ENCODE measurements at regions not wholly inside any gene's neighbourhood (a gene's known extent, or its start where the extent isn't known, plus 50 kb on each side); places are given as distances from the start of the nearest gene placed in this dataset.
"Not testable (repeated sequence)": the region's sequence is repeated elsewhere in the genome, so short reads cannot be mapped to it uniquely, and the experiment has no call there.

DNA sequence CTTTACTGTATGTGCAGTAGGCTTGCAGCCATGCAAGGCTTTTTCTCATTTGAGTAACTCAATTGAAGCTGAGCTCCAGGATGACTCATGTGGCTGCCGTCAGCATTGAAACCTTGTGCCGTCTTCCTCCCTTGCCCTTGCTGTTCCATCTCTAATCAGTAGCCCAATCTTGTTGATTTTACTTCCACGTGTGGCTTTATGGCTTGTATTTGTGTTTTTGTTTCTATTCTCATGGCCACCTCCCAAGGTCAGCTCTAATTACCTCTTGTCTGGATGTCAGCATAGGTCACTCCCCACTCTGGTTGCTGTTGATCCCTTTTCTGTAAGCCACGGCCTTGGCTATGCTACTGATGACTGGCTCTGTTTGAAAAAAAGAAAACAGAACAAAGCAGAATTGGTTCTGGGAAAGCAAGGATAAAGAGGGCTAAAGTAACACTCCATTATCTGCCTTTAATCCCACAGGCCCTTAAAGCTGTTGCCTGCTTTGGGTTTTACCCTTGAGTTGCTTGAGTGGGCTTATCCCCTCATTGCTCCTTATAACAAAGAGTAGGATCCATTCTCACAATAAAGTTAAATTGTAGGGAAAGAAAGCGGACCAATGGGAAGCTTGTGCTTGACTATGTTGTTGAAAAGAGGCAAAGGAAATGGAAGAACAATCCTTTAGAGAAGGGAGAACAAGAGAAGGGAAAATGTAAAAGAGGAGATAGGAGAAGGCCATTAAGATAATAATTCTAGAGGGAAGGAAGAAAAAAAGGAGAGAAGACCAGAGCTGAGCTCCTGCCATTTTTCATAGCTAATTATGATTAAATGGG is 173.9 kb upstream of the PGRMC2 start:
- no peak for DNase-seq (ENCODE audit: low read depth, low spot score)
- in situ Hi-C loops (cut with HindIII; ENCODE audit: low pct_unique_long_range_greater_than_20kb, low sequenced_read_pairs), result no loop called here

- no peak for DNase-seq (ENCODE audit: low read depth, low spot score)
- in situ Hi-C loops (cut with HindIII; ENCODE audit: low pct_unique_long_range_greater_than_20kb, low sequenced_read_pairs), result no loop called here
Measured at GRCh38 chr4:128459547-128459946, 171.9 kb upstream of the PGRMC2 start.

DNA sequence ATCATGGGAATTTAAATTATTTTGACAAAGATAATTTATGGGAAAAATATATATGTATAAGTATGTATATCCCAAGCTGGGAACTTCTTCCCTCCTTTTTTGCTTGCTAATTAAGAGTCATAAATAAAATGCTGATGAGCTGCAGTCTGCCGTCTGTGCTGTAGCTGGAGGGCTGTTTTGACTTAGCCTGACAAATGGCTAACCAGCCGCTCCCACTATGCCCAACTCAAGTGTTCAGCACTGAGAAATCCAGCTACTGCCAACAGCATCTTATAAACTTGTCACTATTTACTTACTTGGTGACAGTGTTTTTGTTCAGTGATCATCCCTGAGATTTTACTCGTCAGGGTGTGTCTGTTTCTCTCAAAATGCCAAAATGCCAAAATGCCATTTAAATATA is 171.2 kb upstream of the PGRMC2 start:
- in situ Hi-C loops (cut with HindIII; ENCODE audit: low pct_unique_long_range_greater_than_20kb, low sequenced_read_pairs), result no loop called here
- DNase-seq (ENCODE audit: low read depth, low spot score), result no peak

- in situ Hi-C loops (cut with HindIII; ENCODE audit: low pct_unique_long_range_greater_than_20kb, low sequenced_read_pairs), result no loop called here
- DNase-seq (ENCODE audit: low read depth, low spot score), result no peak
Measured at GRCh38 chr4:128457726-128458125, 170.1 kb upstream of the PGRMC2 start.

DNA sequence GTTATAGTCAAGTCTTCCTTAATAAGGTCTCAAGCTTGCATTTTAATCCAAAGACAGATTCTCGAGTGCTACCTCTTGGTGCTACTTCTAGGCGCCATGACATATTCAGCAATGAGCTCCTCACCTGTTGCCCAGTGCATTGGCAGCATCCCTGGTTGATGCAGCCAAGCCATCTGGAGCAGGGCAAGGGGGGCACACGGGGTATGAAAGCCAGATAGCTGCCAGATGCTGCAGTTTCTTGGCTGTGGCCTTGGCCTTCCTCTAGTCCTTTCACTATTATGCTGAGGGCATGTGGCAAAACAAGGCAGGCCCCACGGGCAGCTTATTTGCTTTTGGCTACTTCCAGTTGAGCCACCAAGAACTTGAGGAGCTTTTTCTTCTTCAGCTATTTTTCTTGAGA is 168.6 kb upstream of the PGRMC2 start:
- no peak for DNase-seq (ENCODE audit: low read depth, low spot score)
- in situ Hi-C loops (cut with HindIII; ENCODE audit: low pct_unique_long_range_greater_than_20kb, low sequenced_read_pairs), result no loop called here

DNA sequence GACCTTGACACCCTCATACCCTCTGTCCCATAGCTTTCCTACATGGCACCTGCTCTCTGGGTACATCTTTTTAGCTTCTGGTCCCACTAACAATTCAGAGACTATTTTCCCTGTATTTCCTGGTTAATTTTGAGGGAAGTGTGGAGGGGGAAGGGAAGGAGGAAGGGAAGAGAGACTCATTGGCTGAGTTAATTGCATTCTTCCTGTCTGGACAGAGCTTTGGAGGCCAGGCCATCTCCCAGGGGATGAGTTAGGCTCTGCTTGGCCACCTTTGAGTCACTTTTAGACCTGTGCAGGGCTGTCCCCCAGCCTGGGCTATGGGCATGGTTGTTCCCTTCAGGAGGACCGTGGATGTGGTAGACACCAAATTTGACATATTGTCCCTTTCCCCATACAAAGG is 167.9 kb upstream of the PGRMC2 start:
- no peak for DNase-seq (ENCODE audit: low read depth, low spot score)
- in situ Hi-C loops (cut with HindIII; ENCODE audit: low pct_unique_long_range_greater_than_20kb, low sequenced_read_pairs), result no loop called here

- in situ Hi-C loops (cut with HindIII; ENCODE audit: low pct_unique_long_range_greater_than_20kb, low sequenced_read_pairs), result no loop called here
Measured at GRCh38 chr4:128454881-128455280, 167.3 kb upstream of the PGRMC2 start.

GRCh38 chr4:128454281-128454871 is 166.8 kb upstream of the PGRMC2 start:
- in situ Hi-C loops (cut with HindIII; ENCODE audit: low pct_unique_long_range_greater_than_20kb, low sequenced_read_pairs), result no loop called here
- DNase-seq (ENCODE audit: low read depth, low spot score), result peak; percentile 84

More at GRCh38 chr4:128454881-128455280, 167.3 kb upstream of the PGRMC2 start:
- peak; percentile 2 for DNase-seq (ENCODE audit: low read depth, low spot score)

DNA sequence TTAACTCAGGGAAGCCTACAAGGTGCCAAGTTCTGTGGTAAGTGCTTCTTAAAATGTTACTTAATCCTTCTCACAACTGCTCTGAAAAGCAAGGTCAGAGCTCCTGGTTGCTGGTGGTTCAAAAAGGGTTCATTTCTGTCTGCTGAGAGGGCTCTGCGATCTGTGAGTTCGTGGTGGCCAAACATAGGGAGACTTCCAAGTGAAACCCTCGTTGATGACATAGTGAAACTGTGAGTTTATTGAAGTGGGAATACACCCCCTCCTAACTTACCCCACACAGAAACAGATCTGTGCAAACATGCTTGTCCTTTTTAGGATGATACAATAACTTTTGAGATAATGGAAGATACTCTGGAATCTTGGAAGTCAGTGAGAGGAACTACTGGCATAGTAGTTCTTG is 164.8 kb upstream of the PGRMC2 start:
- no peak for DNase-seq (ENCODE audit: low read depth, low spot score)

DNA sequence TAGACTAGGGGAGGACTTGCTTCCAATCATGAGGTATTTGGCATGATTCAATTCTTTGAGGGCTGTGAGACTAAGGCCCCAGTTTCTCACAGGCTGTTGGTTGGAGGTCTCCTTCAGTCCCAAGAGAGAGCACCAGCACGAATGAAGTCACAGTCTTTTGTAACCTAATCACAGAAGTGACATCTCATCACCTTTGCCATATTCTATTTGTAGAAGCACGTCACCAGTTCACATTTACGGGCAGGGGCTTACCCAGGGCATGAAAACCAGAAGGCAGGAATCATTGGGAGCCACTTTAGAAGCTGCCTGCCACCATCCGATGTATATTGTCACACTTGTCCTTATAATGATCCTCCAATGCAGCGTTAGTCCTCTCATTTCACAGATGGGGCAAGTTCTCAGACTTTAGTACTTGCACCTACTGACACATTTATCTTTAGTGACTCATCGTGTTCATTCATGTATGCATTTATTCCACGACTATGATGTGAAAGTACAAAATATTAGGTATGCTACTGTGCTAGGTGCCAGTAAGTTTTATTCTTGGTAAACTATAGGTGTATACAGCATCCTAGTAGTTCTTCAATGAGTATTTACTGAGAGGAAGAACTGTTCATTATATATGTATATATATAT is 163.8 kb upstream of the PGRMC2 start:
- in situ Hi-C loops (cut with HindIII; ENCODE audit: low pct_unique_long_range_greater_than_20kb, low sequenced_read_pairs), result no loop called here
- no peak for DNase-seq (ENCODE audit: low read depth, low spot score)

More for the DNA sequence above, 164.8 kb upstream of the PGRMC2 start:
- in situ Hi-C loops (cut with HindIII; ENCODE audit: low pct_unique_long_range_greater_than_20kb, low sequenced_read_pairs), result no loop called here

- in situ Hi-C loops (cut with HindIII; ENCODE audit: low pct_unique_long_range_greater_than_20kb, low sequenced_read_pairs), result no loop called here
- DNase-seq (ENCODE audit: low read depth, low spot score), result no peak
Measured at GRCh38 chr4:128450326-128451120, 162.9 kb upstream of the PGRMC2 start.

DNA sequence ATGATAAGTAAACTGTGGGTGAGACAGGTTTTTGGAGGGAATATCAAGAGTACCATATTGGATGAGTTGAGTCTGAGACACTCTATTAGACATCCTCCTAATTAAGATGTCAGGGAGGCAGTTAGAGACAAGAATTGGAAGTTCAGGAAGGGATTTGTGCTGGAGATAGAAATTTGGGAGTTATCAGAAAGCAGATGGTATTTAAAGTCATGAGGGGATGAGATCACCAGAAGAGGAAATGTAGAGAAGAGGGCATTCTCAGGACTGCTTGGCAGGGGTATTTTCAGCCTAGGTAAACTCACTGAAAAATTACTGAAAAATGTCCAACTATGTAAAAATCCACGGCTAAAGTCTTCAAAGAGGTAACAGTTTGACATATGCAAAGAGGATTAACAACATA is 161.6 kb upstream of the PGRMC2 start:
- in situ Hi-C loops (cut with HindIII; ENCODE audit: low pct_unique_long_range_greater_than_20kb, low sequenced_read_pairs), result no loop called here
- DNase-seq (ENCODE audit: low read depth, low spot score), result no peak

GRCh38 chr4:128444544-128445302 is 157.1 kb upstream of the PGRMC2 start:
- DNase-seq (ENCODE audit: low read depth, low spot score), result no peak
- in situ Hi-C loops (cut with HindIII; ENCODE audit: low pct_unique_long_range_greater_than_20kb, low sequenced_read_pairs), result no loop called here

GRCh38 chr4:128440923-128441322 is 153.3 kb upstream of the PGRMC2 start:
- DNase-seq (ENCODE audit: low read depth, low spot score), result no peak
- in situ Hi-C loops (cut with HindIII; ENCODE audit: low pct_unique_long_range_greater_than_20kb, low sequenced_read_pairs), result no loop called here

GRCh38 chr4:128437023-128437422 is 149.4 kb upstream of the PGRMC2 start:
- in situ Hi-C loops (cut with HindIII; ENCODE audit: low pct_unique_long_range_greater_than_20kb, low sequenced_read_pairs); DNase-seq (ENCODE audit: low read depth, low spot score): not testable (repeated sequence)

DNA sequence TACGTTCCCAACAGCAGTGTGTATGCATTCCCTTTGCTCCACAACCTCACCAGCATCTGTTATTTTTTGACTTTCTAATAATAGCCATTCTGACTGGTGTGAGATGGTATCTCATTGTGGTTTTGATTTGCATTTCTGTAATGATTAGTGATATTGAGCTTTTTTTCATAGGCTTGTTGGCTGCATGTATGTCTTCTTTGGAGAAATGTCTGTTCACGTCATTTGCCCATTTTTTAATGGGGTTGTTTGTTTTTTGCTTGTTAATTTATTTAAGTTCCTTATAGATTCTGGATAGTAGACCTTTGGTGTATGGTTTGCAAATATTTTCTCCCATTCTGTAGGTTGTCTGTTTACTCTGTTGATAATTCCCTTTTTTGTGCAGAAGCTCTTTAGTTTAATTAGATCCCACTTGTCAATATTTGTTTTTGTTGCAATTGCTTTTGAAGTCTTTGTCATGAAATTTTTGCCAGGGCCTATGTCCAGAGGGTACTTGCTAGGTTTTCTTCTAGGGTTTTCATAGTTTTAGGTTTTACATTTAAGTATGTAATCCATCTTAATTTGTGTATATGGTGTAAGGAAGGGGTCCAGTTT is 141.5 kb upstream of the PGRMC2 start:
- DNase-seq (ENCODE audit: low read depth, low spot score); in situ Hi-C loops (cut with HindIII; ENCODE audit: low pct_unique_long_range_greater_than_20kb, low sequenced_read_pairs): not testable (repeated sequence)

DNA sequence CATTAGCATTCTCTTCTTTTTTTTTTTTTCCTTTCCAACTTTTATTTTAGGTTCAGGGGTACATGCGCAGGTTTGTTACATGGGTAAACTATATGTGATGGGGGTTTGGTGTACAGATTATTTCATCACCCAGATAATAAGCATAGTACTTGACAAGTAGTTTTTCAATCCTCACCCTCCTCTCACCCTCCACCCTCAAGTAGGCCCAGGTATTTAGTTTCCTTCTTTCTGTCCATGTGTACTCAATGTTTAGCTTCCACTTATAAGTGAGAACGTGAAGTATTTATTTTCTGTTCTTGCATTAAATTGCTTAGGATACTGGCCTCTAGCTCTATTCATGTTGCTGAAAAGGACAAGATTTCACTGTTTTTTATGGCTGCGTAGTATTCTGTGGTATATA is 140.8 kb upstream of the PGRMC2 start:
- in situ Hi-C loops (cut with HindIII; ENCODE audit: low pct_unique_long_range_greater_than_20kb, low sequenced_read_pairs), result no loop called here
- no peak for DNase-seq (ENCODE audit: low read depth, low spot score)

All from SK-MEL-5 (cell line).